ENCODE measurements at regions not wholly inside any gene's neighbourhood (a gene's known extent, or its start where the extent isn't known, plus 50 kb on each side); places are given as distances from the start of the nearest gene placed in this dataset.

- DNase-seq (ENCODE audit: low spot score): no peak
Measured at GRCh38 chr5:44660251-44660650, 148.5 kb upstream of the MRPS30 start.

GRCh38 chr5:44659334-44659733 lies 149.4 kb upstream of the MRPS30 start:
- DNase-seq (ENCODE audit: low spot score): no peak

GRCh38 chr5:44652674-44653073 lies 156.1 kb upstream of the MRPS30 start:
- DNase-seq (ENCODE audit: low spot score): peak; percentile 97

- DNase-seq (ENCODE audit: low spot score): peak; percentile 99
Measured at GRCh38 chr5:44646016-44646415, 162.7 kb upstream of the MRPS30 start.

GRCh38 chr5:44645502-44645901 lies 163.2 kb upstream of the MRPS30 start:
- no peak for DNase-seq (ENCODE audit: low spot score)

GRCh38 chr5:44644628-44645027 lies 164.1 kb upstream of the MRPS30 start:
- no peak for DNase-seq (ENCODE audit: low spot score)

GRCh38 chr5:44641820-44642219 lies 166.9 kb upstream of the MRPS30 start:
- no peak for DNase-seq (ENCODE audit: low spot score)

- no peak for DNase-seq (ENCODE audit: low spot score)
Measured at GRCh38 chr5:44640945-44641456, 167.7 kb upstream of the MRPS30 start.

- DNase-seq (ENCODE audit: low spot score): no peak
Measured at GRCh38 chr5:44637916-44638869, 170.6 kb upstream of the MRPS30 start.

- DNase-seq (ENCODE audit: low spot score): no peak
Measured at GRCh38 chr5:44632344-44632743, 176.4 kb upstream of the MRPS30 start.

- no peak for DNase-seq (ENCODE audit: low spot score)
Measured at GRCh38 chr5:44626846-44627245, 181.9 kb upstream of the MRPS30 start.

- no peak for DNase-seq (ENCODE audit: low spot score)
Measured at GRCh38 chr5:44622331-44622730, 186.4 kb upstream of the MRPS30 start.

- DNase-seq (ENCODE audit: low spot score): no peak
Measured at GRCh38 chr5:44619875-44620610, 188.7 kb upstream of the MRPS30 start.

- DNase-seq (ENCODE audit: low spot score): no peak
Measured at GRCh38 chr5:44614845-44615244, 193.9 kb upstream of the MRPS30 start.

GRCh38 chr5:44613936-44614335 lies 194.8 kb upstream of the MRPS30 start:
- no peak for DNase-seq (ENCODE audit: low spot score)

- DNase-seq (ENCODE audit: low spot score): no peak
Measured at GRCh38 chr5:44605926-44606325, 202.8 kb upstream of the MRPS30 start.

GRCh38 chr5:44603496-44604272 lies 205.1 kb upstream of the MRPS30 start:
- DNase-seq (ENCODE audit: low spot score): peak; percentile 40

GRCh38 chr5:44574678-44575077 lies 185.5 kb upstream of the FGF10 start:
- no peak for DNase-seq (ENCODE audit: low spot score)

GRCh38 chr5:44568519-44568918 lies 179.3 kb upstream of the FGF10 start:
- no peak for DNase-seq (ENCODE audit: low spot score)

- DNase-seq (ENCODE audit: low spot score): no peak
Measured at GRCh38 chr5:44565902-44566301, 176.7 kb upstream of the FGF10 start.

GRCh38 chr5:44565360-44565759 lies 176.1 kb upstream of the FGF10 start:
- DNase-seq (ENCODE audit: low spot score): no peak

GRCh38 chr5:44546286-44546685 lies 157.1 kb upstream of the FGF10 start:
- no peak for DNase-seq (ENCODE audit: low spot score)

Data from SK-N-DZ (cell line).